CD4-positive, alpha-beta T cell treated with Interleukin-21 for 1 hour (primary cell): ENCODE measurements at regions not wholly inside any gene's neighbourhood (a gene's known extent, or its start where the extent isn't known, plus 50 kb on each side); places are given as distances from the start of the nearest gene placed in this dataset.
A peak's percentile ranks its signal among the peaks of the same experiment; 100 is the strongest.
"Not testable (repeated sequence)": the region's sequence is repeated elsewhere in the genome, so short reads cannot be mapped to it uniquely, and the experiment has no call there.

Experiments
- DNase-seq: peaks from one replicate; pipeline ENCODE4 v3.0.0-alpha.2; 2020

- DNase-seq, result no peak
Measured at GRCh38 chr18:78857314-78858150, 122.1 kb upstream of the SALL3 start.

GRCh38 chr18:78859686-78860085 lies 119.9 kb upstream of the SALL3 start:
- DNase-seq, result no peak

GRCh38 chr18:78860117-78860516 lies 119.5 kb upstream of the SALL3 start:
- DNase-seq, result no peak

GRCh38 chr18:78861116-78861515 lies 118.5 kb upstream of the SALL3 start:
- no peak for DNase-seq

- no peak for DNase-seq
Measured at GRCh38 chr18:78861706-78862105, 117.9 kb upstream of the SALL3 start.

- DNase-seq, result no peak
Measured at GRCh38 chr18:78862395-78862794, 117.2 kb upstream of the SALL3 start.

- DNase-seq, result no peak
Measured at GRCh38 chr18:78865056-78865598, 114.5 kb upstream of the SALL3 start.

- DNase-seq, result no peak
Measured at GRCh38 chr18:78865771-78866310, 113.8 kb upstream of the SALL3 start.

- no peak for DNase-seq
Measured at GRCh38 chr18:78867131-78867530, 112.5 kb upstream of the SALL3 start.

GRCh38 chr18:78868330-78869316 lies 111.0 kb upstream of the SALL3 start:
- DNase-seq, result no peak

GRCh38 chr18:78871618-78872017 lies 108.0 kb upstream of the SALL3 start:
- DNase-seq, result no peak

GRCh38 chr18:78873926-78874500 lies 105.6 kb upstream of the SALL3 start:
- DNase-seq, result no peak

GRCh38 chr18:78875016-78875777 lies 104.4 kb upstream of the SALL3 start:
- DNase-seq, result peak; percentile 26

GRCh38 chr18:78875778-78876650 lies 103.6 kb upstream of the SALL3 start:
- no peak for DNase-seq

- no peak for DNase-seq
Measured at GRCh38 chr18:78876868-78877267, 102.8 kb upstream of the SALL3 start.

- DNase-seq, result no peak
Measured at GRCh38 chr18:78878335-78878734, 101.3 kb upstream of the SALL3 start.

- DNase-seq, result not testable (repeated sequence)
Measured at GRCh38 chr18:78879072-78879883, 100.3 kb upstream of the SALL3 start.

GRCh38 chr18:78882585-78882984 lies 97.0 kb upstream of the SALL3 start:
- DNase-seq, result no peak

- no peak for DNase-seq
Measured at GRCh38 chr18:78883501-78883900, 96.1 kb upstream of the SALL3 start.

GRCh38 chr18:78884502-78884901 lies 95.1 kb upstream of the SALL3 start:
- no peak for DNase-seq
